ENCODE measurements at regions not wholly inside any gene's neighbourhood (a gene's known extent, or its start where the extent isn't known, plus 50 kb on each side); places are given as distances from the start of the nearest gene placed in this dataset.

GRCh38 chr5:42894057-42894456 lies 82.4 kb upstream of the SELENOP start:
- Histone ChIP-seq H3K4me1 (no peaks in the 10 kb centered on the region), H3K36me3 (ENCODE audit: control insufficient read depth, insufficient read depth, low read length) (no peaks in the 10 kb centered on the region), H3K79me2 (no peaks in the 10 kb centered on the region), H3K4me2 (ENCODE audit: low read length) (no peak overlapping the region), H3K9ac (no peak overlapping the region), H3K27ac (no peak overlapping the region), H3K27me3 (ENCODE audit: control insufficient read depth, insufficient read depth, low read length) (no peaks in the 10 kb centered on the region), H3K9me3 (ENCODE audit: control insufficient read depth, low read length) (no peaks in the 10 kb centered on the region), H3K4me3 (ENCODE audit: low read depth, low read length) (no peak overlapping the region), H2AFZ (peak overlapping the region; percentile 54)
- TF ChIP-seq CTCF (IDR thresholded peaks at IDR 0.05) = peak; percentile 19

GRCh38 chr5:42889311-42889933 lies 77.7 kb upstream of the SELENOP start:
- TF ChIP-seq CTCF (IDR thresholded peaks at IDR 0.05) = peak; percentile 94
- Histone ChIP-seq H3K9ac (no peak overlapping the region), H3K27me3 (ENCODE audit: control insufficient read depth, insufficient read depth, low read length) (no peaks in the 10 kb centered on the region)

GRCh38 chr5:42888771-42889170 lies 77.1 kb upstream of the SELENOP start:
- H3K9me3 ChIP-seq (ENCODE audit: control insufficient read depth, low read length) = no peaks in the 10 kb centered on the region
- H3K36me3 ChIP-seq (ENCODE audit: control insufficient read depth, insufficient read depth, low read length) = no peaks in the 10 kb centered on the region
- no peaks in the 10 kb centered on the region for H3K79me2 ChIP-seq
- H3K27ac ChIP-seq = no peak overlapping the region
- TF ChIP-seq CTCF (IDR thresholded peaks at IDR 0.05) = no peak
- H3K4me2 ChIP-seq (ENCODE audit: low read length) = no peak overlapping the region
- peak overlapping the region; percentile 1 for H2AFZ ChIP-seq
- H3K9ac ChIP-seq = no peak overlapping the region
- H3K4me1 ChIP-seq = peaks cover 7% of the 10 kb centered on the region
- H3K27me3 ChIP-seq (ENCODE audit: control insufficient read depth, insufficient read depth, low read length) = no peaks in the 10 kb centered on the region
- H3K4me3 ChIP-seq (ENCODE audit: low read depth, low read length) = no peak overlapping the region

More at GRCh38 chr5:42889311-42889933, 77.7 kb upstream of the SELENOP start:
- peaks cover 7% of the 10 kb centered on the region for H3K4me1 ChIP-seq
- peak overlapping the region; percentile 1 for H2AFZ ChIP-seq
- H3K36me3 ChIP-seq (ENCODE audit: control insufficient read depth, insufficient read depth, low read length) = no peaks in the 10 kb centered on the region
- H3K4me3 ChIP-seq (ENCODE audit: low read depth, low read length) = no peak overlapping the region
- no peak overlapping the region for H3K27ac ChIP-seq
- H3K79me2 ChIP-seq = no peaks in the 10 kb centered on the region
- no peak overlapping the region for H3K4me2 ChIP-seq (ENCODE audit: low read length)
- no peaks in the 10 kb centered on the region for H3K9me3 ChIP-seq (ENCODE audit: control insufficient read depth, low read length)

- Histone ChIP-seq H3K27me3 (ENCODE audit: control insufficient read depth, insufficient read depth, low read length) (no peaks in the 10 kb centered on the region), H3K9me3 (ENCODE audit: control insufficient read depth, low read length) (no peaks in the 10 kb centered on the region), H3K79me2 (no peaks in the 10 kb centered on the region), H3K4me1 (peaks cover 7% of the 10 kb centered on the region), H3K9ac (no peak overlapping the region), H2AFZ (peak overlapping the region; percentile 43), H3K36me3 (ENCODE audit: control insufficient read depth, insufficient read depth, low read length) (no peaks in the 10 kb centered on the region), H3K4me3 (ENCODE audit: low read depth, low read length) (no peak overlapping the region), H3K27ac (no peak overlapping the region), H3K4me2 (ENCODE audit: low read length) (no peak overlapping the region)
- no peak for TF ChIP-seq CTCF (IDR thresholded peaks at IDR 0.05)
These were observed 75.9 kb upstream of the SELENOP start for GRCh38 chr5:42887575-42887974.

- Histone ChIP-seq H2AFZ (peak overlapping the region; percentile 43), H3K4me2 (ENCODE audit: low read length) (no peak overlapping the region), H3K9me3 (ENCODE audit: control insufficient read depth, low read length) (no peaks in the 10 kb centered on the region), H3K4me1 (peaks cover 7% of the 10 kb centered on the region), H3K4me3 (ENCODE audit: low read depth, low read length) (no peak overlapping the region), H3K79me2 (no peaks in the 10 kb centered on the region), H3K36me3 (ENCODE audit: control insufficient read depth, insufficient read depth, low read length) (no peaks in the 10 kb centered on the region), H3K27me3 (ENCODE audit: control insufficient read depth, insufficient read depth, low read length) (no peaks in the 10 kb centered on the region), H3K9ac (no peak overlapping the region), H3K27ac (no peak overlapping the region)
- TF ChIP-seq CTCF (IDR thresholded peaks at IDR 0.05) = no peak
These were observed 75.4 kb upstream of the SELENOP start for GRCh38 chr5:42887097-42887496.
